Naive thymus-derived CD8-positive, alpha-beta T cell (primary cell): ENCODE measurements at regions not wholly inside any gene's neighbourhood (a gene's known extent, or its start where the extent isn't known, plus 50 kb on each side); places are given as distances from the start of the nearest gene placed in this dataset.
"Not testable (repeated sequence)": the region's sequence is repeated elsewhere in the genome, so short reads cannot be mapped to it uniquely, and the experiment has no call there.

Experiments
- ATAC-seq, 2 donors: fragments of 150-1000 bp; cut with Tn5 transposase in 1 of 2; sonication (Bioruptor Pico), chemical (Tn5 transposase) in 1 of 2; 1 replicate in 1 of 2; 2 replicates in 1 of 2; pipeline ENCODE4 v1.10.0; 2021; ENCODE audit warnings: mild to moderate bottlenecking in 2 of 2, moderate library complexity in 2 of 2
- POLR2A ChIA-PET: fragments of 350-600 bp; sonication (Branson Sonifier 250); formaldehyde crosslinking; loops from one replicate; lab custom pipeline; 2021; ENCODE audit warnings: antibody characterized with exemption; lab: Charles Lee
- DNase-seq, 10 donors: peaks; one replicate each; pipeline versions ENCODE4 v3.0.0 to v3.0.0-alpha.2; 2020 to 2022
- H3K27ac Mint-ChIP-seq, 10 donors: one replicate each; pipeline ENCODE4 v1.8.0; 2020 to 2022; ENCODE audit warnings: mild to moderate bottlenecking in 10 of 10, mixed read lengths in 10 of 10, moderate library complexity in 4 of 10, inconsistent platforms in 1 of 10
- H3K27me3 Mint-ChIP-seq, 5 donors: one replicate each; pipeline ENCODE4 v1.8.0; 2021 to 2022; ENCODE audit warnings: mixed read lengths in 5 of 5
- H3K36me3 Mint-ChIP-seq, 3 donors: one replicate each; pipeline ENCODE4 v1.8.0; 2020 to 2022; ENCODE audit warnings: mixed read lengths in 3 of 3, mild to moderate bottlenecking in 2 of 3, inconsistent platforms in 1 of 3
- H3K4me1 Mint-ChIP-seq, 4 donors: one replicate each; pipeline ENCODE4 v1.8.0; 2021 to 2022; ENCODE audit warnings: mixed read lengths in 4 of 4
- H3K4me3 Mint-ChIP-seq, 10 donors: one replicate each; pipeline ENCODE4 v1.8.0; 2020 to 2022; ENCODE audit warnings: mild to moderate bottlenecking in 10 of 10, mixed read lengths in 10 of 10, moderate library complexity in 6 of 10, inconsistent platforms in 1 of 10
- H3K9me3 Mint-ChIP-seq, 9 donors: one replicate each; pipeline ENCODE4 v1.8.0; 2020 to 2022; ENCODE audit warnings: mixed read lengths in 9 of 9, mild to moderate bottlenecking in 3 of 9, inconsistent platforms in 1 of 9, moderate library complexity in 1 of 9

GRCh38 chr5:155686131-155686530 is 640.8 kb upstream of the SGCD start:
- H3K4me3 Mint-ChIP-seq, result no peak overlapping the region
- ATAC-seq (no peak), DNase-seq (no peak)
- POLR2A ChIA-PET, result no interaction called here
- H3K27me3 Mint-ChIP-seq, result peaks cover 5 to 50% (median 18%) of the 10 kb centered on the region in 5 donors
- no peak overlapping the region for H3K27ac Mint-ChIP-seq
- peaks cover 0 to 11% (median 4%) of the 10 kb centered on the region in 9 donors for H3K9me3 Mint-ChIP-seq
- H3K36me3 Mint-ChIP-seq, result no peaks in the 10 kb centered on the region
- no peaks in the 10 kb centered on the region for H3K4me1 Mint-ChIP-seq

- H3K4me3 Mint-ChIP-seq, result no peak overlapping the region
- POLR2A ChIA-PET, result no interaction called here
- no peak overlapping the region for H3K27ac Mint-ChIP-seq
- H3K9me3 Mint-ChIP-seq, result peaks cover 0 to 2% (median 0%) of the 10 kb centered on the region in 9 donors
- ATAC-seq, result no peak
- H3K4me1 Mint-ChIP-seq, result no peaks in the 10 kb centered on the region
- DNase-seq, result no peak
- H3K27me3 Mint-ChIP-seq, result peaks cover 4 to 24% (median 11%) of the 10 kb centered on the region in 5 donors
- H3K36me3 Mint-ChIP-seq, result no peaks in the 10 kb centered on the region
Observed at GRCh38 chr5:155689406-155689805, 637.6 kb upstream of the SGCD start.

GRCh38 chr5:155696362-155696761 is 630.6 kb upstream of the SGCD start:
- no peaks in the 10 kb centered on the region for H3K4me1 Mint-ChIP-seq
- DNase-seq (no peak), ATAC-seq (no peak)
- POLR2A ChIA-PET, result no interaction called here
- no peak overlapping the region for H3K27ac Mint-ChIP-seq
- peaks cover 0 to 6% (median 0%) of the 10 kb centered on the region in 5 donors for H3K27me3 Mint-ChIP-seq
- H3K4me3 Mint-ChIP-seq, result no peak overlapping the region
- H3K9me3 Mint-ChIP-seq, result no peaks in the 10 kb centered on the region
- no peaks in the 10 kb centered on the region for H3K36me3 Mint-ChIP-seq

- no peak overlapping the region for H3K4me3 Mint-ChIP-seq
- H3K27me3 Mint-ChIP-seq, result peaks cover 0 to 6% (median 0%) of the 10 kb centered on the region in 5 donors
- DNase-seq (no peak), ATAC-seq (no peak)
- no peaks in the 10 kb centered on the region for H3K36me3 Mint-ChIP-seq
- H3K4me1 Mint-ChIP-seq, result no peaks in the 10 kb centered on the region
- H3K27ac Mint-ChIP-seq, result no peak overlapping the region
- POLR2A ChIA-PET, result no interaction called here
- H3K9me3 Mint-ChIP-seq, result no peaks in the 10 kb centered on the region
Observed at GRCh38 chr5:155697236-155697635, 629.7 kb upstream of the SGCD start.

DNA sequence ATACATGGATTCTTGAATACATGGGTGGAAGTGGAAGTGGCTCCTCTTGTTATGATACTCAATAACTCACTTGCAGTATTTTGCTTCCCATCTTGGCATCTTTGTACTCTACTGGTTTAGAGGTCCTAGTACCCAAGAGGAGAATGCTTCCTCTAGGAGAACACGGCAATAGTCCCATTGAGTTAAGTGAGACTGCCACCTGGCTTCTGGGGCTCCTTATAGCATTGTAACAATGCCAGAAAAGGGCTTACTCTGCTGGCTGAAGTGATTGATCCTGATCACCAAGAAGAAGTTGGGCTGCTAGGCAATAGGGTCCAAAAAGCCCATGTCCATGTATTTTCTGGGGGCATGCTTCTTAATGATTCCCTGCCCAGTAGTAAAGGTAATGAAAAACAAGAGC is 627.6 kb upstream of the SGCD start:
- Mint-ChIP-seq H3K4me1 (no peaks in the 10 kb centered on the region), H3K4me3 (no peak overlapping the region), H3K9me3 (no peaks in the 10 kb centered on the region), H3K27me3 (peaks cover 0 to 6% (median 0%) of the 10 kb centered on the region in 5 donors), H3K36me3 (no peaks in the 10 kb centered on the region), H3K27ac (no peak overlapping the region)
- DNase-seq (no peak), ATAC-seq (no peak)
- POLR2A ChIA-PET, result no interaction called here

DNA sequence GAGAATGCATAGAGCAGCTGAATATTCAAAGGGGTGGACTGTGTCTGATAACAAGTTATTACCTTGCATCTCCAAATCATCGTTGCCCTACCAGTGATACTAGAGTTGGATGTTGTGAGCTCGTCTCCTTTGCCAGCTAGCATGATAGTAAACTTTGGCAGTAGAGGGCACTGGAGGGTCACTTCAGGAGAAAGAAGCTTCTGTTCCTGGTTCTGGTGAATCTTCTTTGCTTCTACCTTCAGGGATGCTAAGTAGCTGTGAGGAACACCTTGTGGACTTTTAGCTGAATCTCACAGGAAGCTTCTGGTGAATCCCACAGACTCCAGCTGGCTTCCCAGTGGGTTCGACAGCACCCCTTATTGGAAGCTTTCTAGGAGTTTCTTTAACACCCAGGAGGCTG is 626.6 kb upstream of the SGCD start:
- ATAC-seq (no peak), DNase-seq (peak in 1 of 10 donors; percentile 35)
- no peaks in the 10 kb centered on the region for H3K9me3 Mint-ChIP-seq
- no peak overlapping the region for H3K4me3 Mint-ChIP-seq
- POLR2A ChIA-PET, result no interaction called here
- H3K27me3 Mint-ChIP-seq, result peaks cover 0 to 3% (median 0%) of the 10 kb centered on the region in 5 donors
- H3K27ac Mint-ChIP-seq, result no peak overlapping the region
- no peaks in the 10 kb centered on the region for H3K4me1 Mint-ChIP-seq
- H3K36me3 Mint-ChIP-seq, result no peaks in the 10 kb centered on the region

GRCh38 chr5:155711882-155712281 is 615.1 kb upstream of the SGCD start:
- H3K9me3 Mint-ChIP-seq, result peaks cover 0 to 21% (median 5%) of the 10 kb centered on the region in 9 donors
- H3K4me3 Mint-ChIP-seq, result no peak overlapping the region
- POLR2A ChIA-PET, result no interaction called here
- H3K27ac Mint-ChIP-seq, result no peak overlapping the region
- H3K4me1 Mint-ChIP-seq, result peaks cover 0 to 2% (median 0%) of the 10 kb centered on the region in 4 donors
- DNase-seq (no peak), ATAC-seq (no peak)
- peaks cover 0 to 4% (median 0%) of the 10 kb centered on the region in 3 donors for H3K36me3 Mint-ChIP-seq
- H3K27me3 Mint-ChIP-seq, result peaks cover 0 to 3% (median 0%) of the 10 kb centered on the region in 5 donors

DNA sequence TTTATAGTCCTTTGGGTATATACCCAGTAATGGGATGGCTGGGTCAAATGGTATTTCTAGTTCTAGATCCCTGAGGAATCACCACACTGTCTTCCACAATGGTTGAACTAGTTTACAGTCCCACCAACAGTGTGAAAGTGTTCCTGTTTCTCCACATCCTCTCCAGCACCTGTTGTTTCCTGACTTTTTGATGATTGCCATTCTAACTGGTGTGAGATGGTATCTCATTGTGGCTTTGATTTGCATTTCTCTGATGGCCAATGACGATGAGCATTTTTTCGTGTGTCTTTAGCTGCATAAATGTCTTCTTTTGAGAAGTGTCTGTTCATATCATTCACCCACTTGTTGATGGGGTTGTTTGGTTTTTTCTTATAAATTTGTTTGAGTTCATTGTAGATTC is 612.5 kb upstream of the SGCD start:
- H3K4me3 Mint-ChIP-seq, ATAC-seq, H3K36me3 Mint-ChIP-seq, DNase-seq, H3K4me1 Mint-ChIP-seq, POLR2A ChIA-PET, H3K27ac Mint-ChIP-seq: not testable (repeated sequence)
- peaks cover 0 to 12% (median 0%) of the 10 kb centered on the region in 5 donors for H3K27me3 Mint-ChIP-seq
- H3K9me3 Mint-ChIP-seq, result peaks cover 0 to 27% (median 10%) of the 10 kb centered on the region in 9 donors

DNA sequence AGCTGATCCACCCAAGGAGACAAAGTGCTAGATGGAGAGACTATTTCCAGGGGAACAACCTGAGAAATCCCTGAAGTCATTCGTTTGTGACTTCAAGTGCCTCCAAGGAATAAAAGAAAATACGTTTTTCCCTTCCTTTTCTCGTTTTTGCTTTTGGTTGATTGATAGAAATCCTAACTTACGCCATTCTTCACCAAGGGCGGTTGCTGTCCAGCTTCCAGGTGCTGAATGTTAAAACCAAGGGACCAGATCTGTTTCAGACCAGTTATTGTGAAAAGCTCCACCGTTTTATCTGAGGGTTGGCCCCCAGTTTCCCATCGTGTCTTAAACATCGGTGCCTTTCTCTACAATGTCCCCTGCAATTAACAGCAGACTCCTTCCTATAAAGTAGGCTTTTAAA is 600.7 kb upstream of the SGCD start:
- Mint-ChIP-seq H3K4me3 (no peak overlapping the region), H3K36me3 (peaks cover 0 to 8% (median 0%) of the 10 kb centered on the region in 3 donors), H3K27ac (no peak overlapping the region), H3K27me3 (peaks cover 40 to 63% (median 52%) of the 10 kb centered on the region in 5 donors), H3K9me3 (peaks cover 0 to 4% (median 0%) of the 10 kb centered on the region in 9 donors), H3K4me1 (peaks cover 0 to 6% (median 2%) of the 10 kb centered on the region in 4 donors)
- POLR2A ChIA-PET, result no interaction called here
- no peak for DNase-seq
- no peak for ATAC-seq

DNA sequence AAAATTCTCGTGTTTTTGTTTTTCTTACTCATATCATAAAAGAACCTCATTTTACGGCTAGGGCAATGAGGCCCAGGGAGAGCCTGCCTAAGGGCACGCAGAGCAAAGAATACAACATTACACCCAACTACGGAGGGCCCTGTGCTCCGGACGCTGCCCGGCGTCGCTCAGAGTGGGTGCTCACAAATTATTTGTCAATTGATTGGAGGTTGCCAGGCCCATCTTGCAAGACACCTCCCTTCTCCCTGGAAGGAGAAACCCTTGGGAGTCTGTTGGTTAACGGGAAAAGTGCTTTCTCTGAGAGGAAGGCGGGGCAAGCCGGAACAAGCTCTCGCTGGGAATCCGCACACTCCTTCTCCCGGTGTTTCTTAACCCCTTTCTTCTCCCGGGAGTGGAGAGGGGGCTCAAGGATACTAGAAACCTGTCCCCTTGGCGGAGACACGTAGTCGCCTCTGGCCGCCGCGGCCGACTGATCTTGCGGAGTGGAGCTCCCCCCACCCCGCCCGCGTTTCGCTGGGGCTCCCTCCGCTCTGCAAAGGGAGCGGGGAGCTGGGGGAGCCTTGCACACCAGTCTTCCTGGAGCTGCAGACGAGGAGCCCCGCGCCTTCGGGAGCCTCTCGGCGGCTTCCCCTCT is 599.3 kb upstream of the SGCD start:
- Mint-ChIP-seq H3K36me3 (peaks cover 0 to 8% (median 0%) of the 10 kb centered on the region in 3 donors), H3K4me3 (peak overlapping the region in 1 of 10 donors; percentile 63), H3K27ac (no peak overlapping the region), H3K9me3 (peaks cover 0 to 4% (median 1%) of the 10 kb centered on the region in 9 donors), H3K4me1 (peaks cover 0 to 6% (median 2%) of the 10 kb centered on the region in 4 donors), H3K27me3 (peaks cover 36 to 68% (median 57%) of the 10 kb centered on the region in 5 donors)
- ATAC-seq, result no peak
- DNase-seq, result no peak
- POLR2A ChIA-PET, result no interaction called here

DNA sequence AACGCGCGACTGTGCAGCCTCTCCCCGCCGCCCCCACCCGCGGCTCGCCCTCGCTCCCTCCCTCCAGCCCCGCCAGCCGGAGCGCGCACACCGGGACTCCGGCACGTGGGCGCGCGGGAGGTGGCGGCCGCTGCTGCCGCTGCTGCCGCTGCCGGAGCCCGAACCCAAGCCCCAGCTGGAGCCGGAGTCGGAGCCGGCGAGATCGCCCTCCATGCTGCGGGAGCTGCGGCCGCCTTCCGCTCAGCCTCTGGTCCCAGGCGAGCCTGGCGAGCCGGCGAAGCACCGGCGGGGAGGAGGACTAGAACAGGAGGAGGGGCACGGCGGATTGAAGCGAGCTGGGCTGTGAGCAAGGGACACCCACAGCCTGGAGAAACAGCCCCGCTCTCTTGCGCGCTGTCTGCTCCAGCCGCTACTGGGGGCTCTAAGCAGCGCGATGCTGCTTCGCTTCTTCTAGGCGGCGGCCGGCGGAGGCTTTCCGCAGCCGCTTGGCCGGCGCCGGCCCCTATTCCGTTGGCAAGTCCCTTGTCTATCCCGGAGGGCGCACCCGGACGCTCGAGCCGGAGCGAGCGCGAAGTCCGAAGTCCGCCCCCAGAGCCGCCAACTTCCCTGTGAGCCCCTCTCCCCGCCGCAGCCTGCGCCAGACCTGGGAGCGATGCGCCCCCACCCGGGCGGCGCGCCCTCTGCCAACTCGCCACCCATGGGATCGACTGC is 598.7 kb upstream of the SGCD start:
- no peak for ATAC-seq
- peaks cover 0 to 6% (median 2%) of the 10 kb centered on the region in 4 donors for H3K4me1 Mint-ChIP-seq
- H3K4me3 Mint-ChIP-seq, result peak overlapping the region in 2 of 10 donors; percentile 40 to 85
- POLR2A ChIA-PET, result no interaction called here
- peak overlapping the region in 1 of 10 donors; percentile 36 for H3K27ac Mint-ChIP-seq
- H3K9me3 Mint-ChIP-seq, result peaks cover 0 to 4% (median 1%) of the 10 kb centered on the region in 9 donors
- peaks cover 39 to 68% (median 62%) of the 10 kb centered on the region in 5 donors for H3K27me3 Mint-ChIP-seq
- DNase-seq, result peak in 1 of 10 donors; percentile 12
- H3K36me3 Mint-ChIP-seq, result peaks cover 0 to 8% (median 0%) of the 10 kb centered on the region in 3 donors

- peak overlapping the region in 4 of 10 donors; percentile 22 to 85 (median 56) for H3K4me3 Mint-ChIP-seq
- POLR2A ChIA-PET, result no interaction called here
- H3K4me1 Mint-ChIP-seq, result peaks cover 0 to 6% (median 2%) of the 10 kb centered on the region in 4 donors
- ATAC-seq (no peak), DNase-seq (no peak)
- peak overlapping the region in 1 of 10 donors; percentile 53 for H3K27ac Mint-ChIP-seq
- H3K9me3 Mint-ChIP-seq, result peaks cover 0 to 4% (median 1%) of the 10 kb centered on the region in 9 donors
- peaks cover 0 to 8% (median 0%) of the 10 kb centered on the region in 3 donors for H3K36me3 Mint-ChIP-seq
- H3K27me3 Mint-ChIP-seq, result peaks cover 40 to 65% (median 62%) of the 10 kb centered on the region in 5 donors
Observed at GRCh38 chr5:155728857-155729683, 597.9 kb upstream of the SGCD start.
